NCI-H82 (cell line): ENCODE measurements at regions not wholly inside any gene's neighbourhood (a gene's known extent, or its start where the extent isn't known, plus 50 kb on each side); places are given as distances from the start of the nearest gene placed in this dataset.
A peak's percentile ranks its signal among the peaks of the same experiment; 100 is the strongest.

Source experiments
- DNase-seq: peaks from one replicate; lab custom pipeline; 2025; lab: John Stamatoyannopoulos, UW

DNA sequence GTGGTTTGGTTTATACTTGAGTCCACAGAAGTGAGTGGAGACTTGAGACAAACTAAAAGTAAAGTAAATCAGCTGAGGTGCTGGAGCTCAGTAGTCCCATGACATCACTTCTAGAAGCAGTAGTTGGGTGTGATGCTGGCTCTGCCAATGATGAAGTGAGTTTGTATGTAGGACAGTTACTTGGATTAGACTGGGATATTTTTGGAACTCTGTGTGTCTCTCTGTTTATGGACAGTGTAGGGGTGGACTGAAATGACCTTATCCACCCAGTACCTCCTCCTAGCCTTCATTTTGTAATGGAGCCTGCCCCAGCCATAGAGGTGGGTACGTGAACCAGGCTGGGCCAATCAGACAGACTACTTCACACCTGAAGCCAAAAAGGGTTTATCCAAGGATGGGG, 52.2 kb downstream of the POLR1D start:
- DNase-seq, result no peak

DNA sequence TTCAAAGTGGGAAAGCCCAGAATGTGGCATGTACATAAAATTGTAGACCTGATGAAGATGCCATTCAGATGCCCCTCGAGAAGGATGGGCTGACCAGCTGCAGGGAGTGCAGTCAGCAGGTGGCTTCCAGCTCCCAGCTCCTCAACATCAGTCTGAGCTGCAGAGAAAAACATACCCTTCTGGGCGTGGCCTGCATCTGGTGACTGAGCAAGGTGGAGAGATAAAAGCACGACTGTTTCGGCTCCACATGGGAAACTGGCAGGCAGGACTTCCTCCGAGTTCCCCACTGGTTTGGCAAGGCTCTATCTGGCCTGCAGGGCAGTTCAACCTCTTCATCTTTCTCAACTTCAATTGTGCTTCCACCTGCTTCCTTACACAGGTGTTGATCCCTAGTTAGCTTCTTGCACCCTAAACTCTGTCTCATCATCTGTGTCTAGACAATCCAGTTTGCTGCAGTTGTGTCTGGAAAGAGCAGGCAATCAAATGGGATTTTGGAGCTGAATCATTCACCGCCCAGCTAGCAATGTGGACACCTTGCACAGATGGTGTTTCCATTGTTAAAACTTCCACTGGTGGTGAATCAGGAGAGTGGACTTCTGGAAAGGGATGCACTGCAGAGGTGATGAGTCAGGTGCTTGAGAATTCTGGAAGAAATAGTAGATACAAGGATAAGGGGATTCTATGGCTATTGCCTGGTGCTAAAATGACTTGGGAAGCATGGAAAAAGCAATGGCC, 56.8 kb downstream of the POLR1D start:
- DNase-seq, result peak; percentile 38

DNA sequence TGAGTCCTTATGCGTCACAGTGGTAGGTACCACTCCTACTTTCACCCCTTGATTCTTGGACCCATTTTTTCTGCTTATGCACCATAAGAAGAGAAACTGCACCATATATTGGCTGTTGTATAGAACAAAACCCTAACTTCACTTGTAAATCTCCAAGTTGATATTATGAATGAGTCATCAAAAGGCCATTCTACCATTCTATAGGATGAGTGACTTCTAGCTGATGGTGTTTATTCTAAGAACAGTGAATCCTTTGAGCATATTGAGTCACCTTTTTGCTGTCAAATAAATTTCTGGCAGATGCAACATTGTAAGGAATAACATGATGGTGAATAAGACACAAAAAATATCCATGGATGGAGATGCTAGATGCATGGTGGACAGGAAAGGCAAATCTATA, 57.7 kb downstream of the POLR1D start:
- no peak for DNase-seq

GRCh38 chr13:27679896-27680295, 58.2 kb downstream of the POLR1D start:
- DNase-seq, result no peak

DNA sequence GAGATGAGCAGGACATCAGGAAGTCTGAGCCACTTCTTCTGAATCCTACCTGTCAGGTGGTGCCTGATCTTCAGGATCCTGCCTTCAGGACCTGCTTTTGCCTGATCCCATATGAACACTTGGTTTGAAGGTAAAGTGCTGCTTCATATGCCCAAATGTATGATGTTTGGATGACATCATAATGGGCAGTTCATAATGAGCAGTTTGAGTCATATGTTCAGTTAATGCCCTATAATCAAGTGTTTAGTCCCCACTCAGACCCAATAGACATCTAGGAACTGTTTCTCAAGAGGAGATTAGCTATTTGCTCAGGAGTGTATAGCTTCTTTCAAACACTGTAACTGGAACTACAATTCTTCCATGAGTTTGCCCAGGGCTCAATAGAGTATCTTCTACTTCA, 58.8 kb downstream of the POLR1D start:
- DNase-seq, result no peak

DNA sequence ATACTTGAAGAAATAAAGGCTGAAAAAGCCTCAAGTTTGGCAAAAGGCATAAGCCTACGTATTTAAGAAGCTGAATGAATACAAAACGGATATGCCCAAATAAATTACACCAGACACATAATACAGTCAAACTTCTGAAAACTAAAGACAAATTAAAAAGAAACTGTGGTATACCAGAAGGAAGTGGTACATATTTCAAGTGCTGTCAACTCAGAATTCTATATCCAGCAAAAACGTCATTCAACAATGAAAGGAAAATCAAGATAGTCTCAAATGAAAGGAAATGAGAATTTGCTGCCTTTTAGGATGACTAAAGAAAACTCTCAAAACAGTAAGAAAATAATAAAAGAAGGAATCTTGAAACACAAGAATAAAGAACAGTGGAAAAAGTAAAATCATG, 69.5 kb downstream of the POLR1D start:
- no peak for DNase-seq

GRCh38 chr13:27696731-27697130, 75.0 kb downstream of the POLR1D start:
- DNase-seq, result no peak

- no peak for DNase-seq
Measured at GRCh38 chr13:27699952-27700351, 78.3 kb downstream of the POLR1D start.

GRCh38 chr13:27704681-27705080, 83.0 kb downstream of the POLR1D start:
- DNase-seq, result no peak

- DNase-seq, result no peak
Measured at GRCh38 chr13:27708325-27708724, 84.0 kb upstream of the GSX1 start.

DNA sequence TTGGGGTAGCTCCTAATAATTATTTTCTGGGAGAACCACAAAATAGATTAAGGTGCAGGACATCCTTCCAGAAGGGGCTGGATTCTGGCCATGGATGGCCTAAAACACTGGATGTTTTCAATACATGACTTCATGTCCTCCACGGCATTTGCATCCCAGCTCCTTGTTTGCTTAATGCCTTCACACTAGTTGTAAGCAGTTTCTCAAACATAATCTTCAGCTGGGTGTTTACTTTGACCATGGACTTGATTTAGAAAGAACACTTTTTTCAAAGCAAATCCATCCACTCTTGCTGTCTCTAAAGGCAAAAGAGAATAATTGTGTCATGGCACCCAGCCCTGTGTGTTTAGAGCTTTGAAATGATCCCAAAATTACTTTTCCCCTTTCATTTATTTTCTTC, 82.5 kb upstream of the GSX1 start:
- DNase-seq, result no peak

- DNase-seq, result peak; percentile 12
Measured at GRCh38 chr13:27712421-27712820, 79.9 kb upstream of the GSX1 start.

DNA sequence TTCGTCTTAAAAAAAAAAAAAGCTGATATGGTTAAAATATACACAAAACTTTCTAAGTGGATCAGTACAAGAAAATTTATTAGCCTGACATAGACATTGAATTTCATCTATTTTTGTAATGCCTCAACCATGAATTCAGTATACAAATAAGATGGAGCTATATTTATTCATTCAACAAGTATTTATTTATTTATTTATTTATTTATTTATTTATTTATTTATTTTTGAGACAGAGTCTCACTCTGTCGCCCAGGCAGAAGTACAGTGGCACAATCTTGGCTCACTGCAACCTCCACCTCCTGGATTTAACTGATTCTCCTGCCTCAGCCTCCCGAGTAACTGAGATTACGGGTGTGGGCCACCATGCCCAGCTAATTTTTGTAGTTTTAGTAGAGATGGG, 78.5 kb upstream of the GSX1 start:
- DNase-seq, result no peak

DNA sequence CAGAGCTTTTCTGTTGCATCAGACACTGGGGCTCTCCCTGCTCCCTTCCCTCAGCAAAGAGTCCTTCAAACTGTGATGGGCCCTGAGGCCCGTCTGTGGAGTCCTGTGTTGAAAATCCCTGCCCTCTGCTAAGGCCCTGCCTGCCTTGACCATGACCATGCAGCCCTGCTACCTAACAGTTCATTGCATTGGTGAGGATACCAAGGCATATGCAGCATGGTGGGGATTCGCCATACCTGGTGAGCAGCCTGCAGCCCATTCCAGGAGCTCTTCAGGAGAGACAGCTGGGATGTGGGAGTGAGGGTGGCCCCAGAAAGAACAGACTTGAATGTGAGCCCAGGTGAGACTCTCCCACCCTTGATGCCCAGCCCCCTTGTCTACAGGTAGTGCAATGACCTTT, 70.6 kb upstream of the GSX1 start:
- no peak for DNase-seq

GRCh38 chr13:27728271-27728670, 64.0 kb upstream of the GSX1 start:
- DNase-seq, result peak; percentile 5

- no peak for DNase-seq
Measured at GRCh38 chr13:27730191-27730590, 62.1 kb upstream of the GSX1 start.
